OCI-LY3 (cell line): ENCODE measurements at regions not wholly inside any gene's neighbourhood (a gene's known extent, or its start where the extent isn't known, plus 50 kb on each side); places are given as distances from the start of the nearest gene placed in this dataset.

Experiments
- EZH2phosphoT487 ChIP-seq: fragments of 200-600 bp; shearing (Covaris generic); IDR thresholded peaks from 2 replicates; pipeline ENCODE4 v1.6.1; 2018; ENCODE audit warnings: antibody characterized with exemption, mixed run types, low read depth
- TF ChIP-seq, protein P1 (sequence below): fragments of 200-600, 300-600 bp; sonication (generic); IDR thresholded peaks from 2 replicates; pipeline ENCODE4 v1.5.1; 2014; ENCODE audit warnings: antibody characterized with exemption, low read length, low read depth

DNA sequence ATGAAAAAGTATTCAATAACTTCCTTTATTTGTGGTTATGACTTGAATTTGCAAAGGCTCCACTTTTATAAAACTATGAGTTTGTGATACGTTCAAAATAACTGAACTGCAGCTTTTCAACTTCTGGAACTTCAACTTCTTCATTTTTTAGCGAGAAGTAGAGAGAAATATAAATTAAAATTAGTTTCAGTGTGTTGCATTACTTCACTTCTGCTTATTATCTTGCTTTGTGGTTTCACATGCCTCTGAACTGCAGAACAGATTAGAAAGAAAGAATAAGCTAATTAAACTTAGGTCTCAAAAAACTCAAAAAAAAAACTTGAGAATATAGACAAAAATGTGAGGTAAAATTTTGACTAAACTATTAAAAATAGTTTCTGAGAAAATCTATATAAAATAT lies 1073.4 kb downstream of the PCDH17 start:
- TF ChIP-seq, protein P1, sequence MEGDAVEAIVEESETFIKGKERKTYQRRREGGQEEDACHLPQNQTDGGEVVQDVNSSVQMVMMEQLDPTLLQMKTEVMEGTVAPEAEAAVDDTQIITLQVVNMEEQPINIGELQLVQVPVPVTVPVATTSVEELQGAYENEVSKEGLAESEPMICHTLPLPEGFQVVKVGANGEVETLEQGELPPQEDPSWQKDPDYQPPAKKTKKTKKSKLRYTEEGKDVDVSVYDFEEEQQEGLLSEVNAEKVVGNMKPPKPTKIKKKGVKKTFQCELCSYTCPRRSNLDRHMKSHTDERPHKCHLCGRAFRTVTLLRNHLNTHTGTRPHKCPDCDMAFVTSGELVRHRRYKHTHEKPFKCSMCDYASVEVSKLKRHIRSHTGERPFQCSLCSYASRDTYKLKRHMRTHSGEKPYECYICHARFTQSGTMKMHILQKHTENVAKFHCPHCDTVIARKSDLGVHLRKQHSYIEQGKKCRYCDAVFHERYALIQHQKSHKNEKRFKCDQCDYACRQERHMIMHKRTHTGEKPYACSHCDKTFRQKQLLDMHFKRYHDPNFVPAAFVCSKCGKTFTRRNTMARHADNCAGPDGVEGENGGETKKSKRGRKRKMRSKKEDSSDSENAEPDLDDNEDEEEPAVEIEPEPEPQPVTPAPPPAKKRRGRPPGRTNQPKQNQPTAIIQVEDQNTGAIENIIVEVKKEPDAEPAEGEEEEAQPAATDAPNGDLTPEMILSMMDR = no peak
- TF ChIP-seq EZH2phosphoT487 = no peak
